OCI-LY1 (cell line): ENCODE measurements at regions not wholly inside any gene's neighbourhood (a gene's known extent, or its start where the extent isn't known, plus 50 kb on each side); places are given as distances from the start of the nearest gene placed in this dataset.

ENCODE experiments used
- H2AFZ ChIP-seq: fragments of 200-600 bp; sonication (generic), shearing (Covaris generic); 2 replicates; pipeline ENCODE4 v1.6.0; 2014; ENCODE audit warnings: antibody characterized with exemption, mild to moderate bottlenecking, low read length
- H3F3A ChIP-seq: fragments of 200-600 bp; sonication (generic), shearing (Covaris generic); 2 replicates; pipeline ENCODE4 v1.6.0; 2014; ENCODE audit warnings: mild to moderate bottlenecking, antibody characterized with exemption, low read length, moderate library complexity; ENCODE audit not compliant: insufficient read depth
- H3K27ac ChIP-seq: fragments of 200-600 bp; sonication (generic); 2 replicates; pipeline ENCODE4 v1.5.1; 2014; ENCODE audit warnings: low read length, mixed run types, mild to moderate bottlenecking, low read depth; ENCODE audit not compliant: poor library complexity, severe bottlenecking
- H3K27me3 ChIP-seq: fragments of 200-600 bp; sonication (generic); 2 replicates; pipeline ENCODE4 v1.6.0; 2014; ENCODE audit warnings: antibody characterized with exemption, mild to moderate bottlenecking, low read length, moderate library complexity; ENCODE audit not compliant: insufficient read depth
- H3K36me3 ChIP-seq: fragments of 200-600 bp; sonication (generic); 2 replicates; pipeline ENCODE4 v1.6.1; 2014; ENCODE audit warnings: mild to moderate bottlenecking, antibody characterized with exemption, low read length, moderate library complexity, mixed read lengths; ENCODE audit not compliant: insufficient read depth
- H3K4me1 ChIP-seq: fragments of 200-600 bp; sonication (generic); 2 replicates; pipeline ENCODE4 v1.5.1; 2014; ENCODE audit warnings: mild to moderate bottlenecking, low read length, moderate library complexity; ENCODE audit not compliant: insufficient read depth, severe bottlenecking
- H3K4me2 ChIP-seq: fragments of 200-600 bp; sonication (generic), shearing (Covaris generic); 2 replicates; pipeline ENCODE4 v1.6.1; 2014; ENCODE audit warnings: low read length
- H3K4me3 ChIP-seq: fragments of 200-600 bp; sonication (generic); 2 replicates; pipeline ENCODE4 v1.5.1; 2014; ENCODE audit warnings: low read length, low read depth, mild to moderate bottlenecking, mixed read lengths; ENCODE audit not compliant: poor library complexity, severe bottlenecking
- H3K79me2 ChIP-seq: fragments of 200-600 bp; shearing (Covaris generic); 2 replicates; pipeline ENCODE4 v1.6.1; 2016; ENCODE audit warnings: mixed run types, low read length, mixed read lengths; ENCODE audit not compliant: insufficient read depth
- H3K9ac ChIP-seq: fragments of 200-600 bp; sonication (generic), shearing (Covaris generic); 2 replicates; pipeline ENCODE4 v1.6.1; 2014; ENCODE audit warnings: mild to moderate bottlenecking, low read length, mixed read lengths
- H3K9me2 ChIP-seq: fragments of 200-600 bp; sonication (generic), shearing (Covaris generic); 2 replicates; pipeline ENCODE4 v1.6.1; 2014; ENCODE audit warnings: low read depth, mild to moderate bottlenecking, low read length, mixed read lengths
- H3K9me3 ChIP-seq: fragments of 200-600 bp; shearing (Covaris generic); 2 replicates; pipeline ENCODE4 v1.6.1; 2014; ENCODE audit warnings: low read length, mixed read lengths
- H4K20me1 ChIP-seq: fragments of 200-600 bp; sonication (generic), shearing (Covaris generic); 2 replicates; pipeline ENCODE4 v1.6.0; 2016; ENCODE audit warnings: mild to moderate bottlenecking, low read length; ENCODE audit not compliant: insufficient read depth
- EZH2 ChIP-seq: fragments of 200-600 bp; sonication (generic), shearing (Covaris generic); IDR thresholded peaks from 2 replicates; pipeline ENCODE4 v1.8.0; 2017; ENCODE audit warnings: borderline replicate concordance, mixed run types, mild to moderate bottlenecking, antibody characterized with exemption, low read length, moderate library complexity, mixed read lengths
- TF ChIP-seq, protein P1 (sequence below): fragments of 200-600 bp; sonication (generic), shearing (Covaris generic); IDR thresholded peaks from 2 replicates; pipeline ENCODE4 v1.5.1; 2017; ENCODE audit warnings: mild to moderate bottlenecking, antibody characterized with exemption, low read length, moderate library complexity, mixed read lengths

DNA sequence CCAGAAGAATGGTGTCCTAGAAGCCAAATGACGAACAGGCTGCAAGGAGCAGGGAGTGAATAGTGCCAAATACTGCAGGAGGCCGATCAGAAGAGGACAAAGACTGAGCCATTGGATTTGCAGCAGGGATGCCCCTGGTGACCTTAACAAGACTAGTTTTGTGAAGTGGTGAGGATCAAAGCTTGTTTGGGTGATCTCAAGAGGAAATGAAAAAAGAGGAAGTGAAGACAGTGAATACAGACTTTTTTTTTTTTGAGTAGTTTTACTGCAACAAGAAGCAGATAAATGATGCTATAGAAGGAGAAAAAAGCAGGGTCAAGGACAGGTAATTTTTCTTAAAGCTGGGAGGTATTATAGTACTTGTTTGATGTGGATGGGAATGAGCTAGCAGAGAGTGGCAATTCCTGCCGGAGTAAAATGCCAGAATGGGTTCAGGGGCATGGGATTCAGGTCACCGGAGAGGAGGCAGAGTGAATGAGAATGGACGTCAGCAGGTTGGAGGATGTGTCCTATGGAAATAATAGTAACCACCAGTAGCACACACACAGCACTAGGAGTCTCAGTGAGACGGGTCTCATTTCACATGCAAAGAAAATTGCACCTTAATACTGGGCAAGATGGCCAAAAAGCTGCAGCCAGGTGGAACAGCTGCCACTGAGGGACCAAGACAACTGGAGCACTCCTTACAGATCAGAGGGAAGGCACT, 345.8 kb upstream of the CCDC196 start:
- H3K36me3 ChIP-seq: no peaks in the 10 kb centered on the region
- no peaks in the 10 kb centered on the region for H3K9me3 ChIP-seq
- H2AFZ ChIP-seq: no peak overlapping the region
- H3K4me1 ChIP-seq: peaks cover 10% of the 10 kb centered on the region
- no peaks in the 10 kb centered on the region for H3K79me2 ChIP-seq
- TF ChIP-seq, protein P1, sequence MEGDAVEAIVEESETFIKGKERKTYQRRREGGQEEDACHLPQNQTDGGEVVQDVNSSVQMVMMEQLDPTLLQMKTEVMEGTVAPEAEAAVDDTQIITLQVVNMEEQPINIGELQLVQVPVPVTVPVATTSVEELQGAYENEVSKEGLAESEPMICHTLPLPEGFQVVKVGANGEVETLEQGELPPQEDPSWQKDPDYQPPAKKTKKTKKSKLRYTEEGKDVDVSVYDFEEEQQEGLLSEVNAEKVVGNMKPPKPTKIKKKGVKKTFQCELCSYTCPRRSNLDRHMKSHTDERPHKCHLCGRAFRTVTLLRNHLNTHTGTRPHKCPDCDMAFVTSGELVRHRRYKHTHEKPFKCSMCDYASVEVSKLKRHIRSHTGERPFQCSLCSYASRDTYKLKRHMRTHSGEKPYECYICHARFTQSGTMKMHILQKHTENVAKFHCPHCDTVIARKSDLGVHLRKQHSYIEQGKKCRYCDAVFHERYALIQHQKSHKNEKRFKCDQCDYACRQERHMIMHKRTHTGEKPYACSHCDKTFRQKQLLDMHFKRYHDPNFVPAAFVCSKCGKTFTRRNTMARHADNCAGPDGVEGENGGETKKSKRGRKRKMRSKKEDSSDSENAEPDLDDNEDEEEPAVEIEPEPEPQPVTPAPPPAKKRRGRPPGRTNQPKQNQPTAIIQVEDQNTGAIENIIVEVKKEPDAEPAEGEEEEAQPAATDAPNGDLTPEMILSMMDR: no peak
- TF ChIP-seq EZH2: no peak
- no peak overlapping the region for H3K27ac ChIP-seq
- H3K27me3 ChIP-seq: no peaks in the 10 kb centered on the region
- no peak overlapping the region for H3K4me2 ChIP-seq
- H3K4me3 ChIP-seq: no peak overlapping the region
- H3K9me2 ChIP-seq: no peaks in the 10 kb centered on the region
- no peaks in the 10 kb centered on the region for H4K20me1 ChIP-seq
- no peak overlapping the region for H3K9ac ChIP-seq
- H3F3A ChIP-seq: no peaks in the 10 kb centered on the region

DNA sequence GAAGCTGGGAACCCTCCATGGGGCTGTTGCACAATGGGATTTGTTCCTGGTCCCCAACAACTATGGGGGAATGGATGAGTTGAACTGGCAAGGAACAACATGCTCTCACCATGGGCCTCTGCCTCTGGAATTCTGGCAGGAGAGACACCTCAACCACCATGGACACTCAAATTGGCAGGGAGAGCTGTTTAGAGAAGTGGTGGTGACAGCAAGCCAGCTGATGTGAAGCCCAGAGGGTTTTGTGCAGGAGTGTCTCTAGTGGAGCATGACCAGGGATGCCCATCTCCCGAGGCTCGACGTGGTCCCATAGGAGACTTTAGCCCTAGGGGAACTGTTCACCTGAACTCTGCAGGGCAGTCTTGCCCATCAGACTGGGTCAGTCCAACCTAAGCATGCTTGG, 345.2 kb upstream of the CCDC196 start:
- Histone ChIP-seq H3K4me3 (no peak overlapping the region), H2AFZ (no peak overlapping the region), H3K79me2 (no peaks in the 10 kb centered on the region), H3K4me1 (peaks cover 10% of the 10 kb centered on the region), H3K9me3 (no peaks in the 10 kb centered on the region), H3K9me2 (no peaks in the 10 kb centered on the region), H3K4me2 (no peak overlapping the region), H3K27ac (no peak overlapping the region), H3K27me3 (no peaks in the 10 kb centered on the region), H4K20me1 (no peaks in the 10 kb centered on the region), H3K9ac (no peak overlapping the region), H3K36me3 (no peaks in the 10 kb centered on the region), H3F3A (no peaks in the 10 kb centered on the region)
- no peak for TF ChIP-seq EZH2
- TF ChIP-seq, protein P1: no peak

DNA sequence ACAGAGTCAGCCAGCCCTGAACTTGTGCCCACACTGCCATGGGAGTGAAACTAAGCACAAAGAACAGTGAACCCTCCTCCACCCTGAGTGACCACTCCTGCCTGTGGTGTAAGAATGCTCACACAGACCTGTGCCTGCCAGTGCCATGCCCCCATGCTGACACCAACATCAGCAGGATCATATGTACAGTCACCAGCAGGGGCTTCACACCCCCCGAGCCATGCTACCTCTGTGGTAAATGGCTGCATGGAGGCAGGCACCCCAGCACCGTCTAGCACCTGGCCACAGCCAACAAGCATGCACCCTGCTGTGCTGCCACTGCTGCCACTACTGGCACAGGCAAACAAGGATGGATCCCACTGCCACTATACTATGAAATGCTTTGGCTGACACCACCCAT, 344.4 kb upstream of the CCDC196 start:
- no peak overlapping the region for H3K4me2 ChIP-seq
- H4K20me1 ChIP-seq: no peaks in the 10 kb centered on the region
- TF ChIP-seq, protein P1: no peak
- TF ChIP-seq EZH2: no peak
- no peaks in the 10 kb centered on the region for H3K9me2 ChIP-seq
- no peaks in the 10 kb centered on the region for H3F3A ChIP-seq
- H3K4me1 ChIP-seq: peaks cover 10% of the 10 kb centered on the region
- H2AFZ ChIP-seq: no peak overlapping the region
- H3K9ac ChIP-seq: no peak overlapping the region
- no peak overlapping the region for H3K27ac ChIP-seq
- H3K79me2 ChIP-seq: no peaks in the 10 kb centered on the region
- H3K36me3 ChIP-seq: no peaks in the 10 kb centered on the region
- H3K4me3 ChIP-seq: no peak overlapping the region
- H3K27me3 ChIP-seq: no peaks in the 10 kb centered on the region
- H3K9me3 ChIP-seq: no peaks in the 10 kb centered on the region
